ENCODE measurements at regions not wholly inside any gene's neighbourhood (a gene's known extent, or its start where the extent isn't known, plus 50 kb on each side); places are given as distances from the start of the nearest gene placed in this dataset.

- DNase-seq (ENCODE audit: low read depth in 3 of 3): no peak
These were observed 83.8 kb downstream of the AXIN2 start for GRCh38 chr17:65477600-65477999.

- DNase-seq (ENCODE audit: low read depth in 3 of 3): no peak
These were observed 86.8 kb downstream of the AXIN2 start for GRCh38 chr17:65474660-65475059.

GRCh38 chr17:65473985-65474384 lies 87.5 kb downstream of the AXIN2 start:
- DNase-seq (ENCODE audit: low read depth in 3 of 3): no peak

GRCh38 chr17:65473363-65473762 lies 88.1 kb downstream of the AXIN2 start:
- no peak for DNase-seq (ENCODE audit: low read depth in 3 of 3)

- no peak for DNase-seq (ENCODE audit: low read depth in 3 of 3)
These were observed 88.7 kb downstream of the AXIN2 start for GRCh38 chr17:65472666-65473309.

- DNase-seq (ENCODE audit: low read depth in 3 of 3): no peak
These were observed 90.7 kb downstream of the AXIN2 start for GRCh38 chr17:65470783-65471182.

GRCh38 chr17:65468321-65468720 lies 93.1 kb downstream of the AXIN2 start:
- no peak for DNase-seq (ENCODE audit: low read depth in 3 of 3)

- no peak for DNase-seq (ENCODE audit: low read depth in 3 of 3)
These were observed 94.3 kb downstream of the AXIN2 start for GRCh38 chr17:65467156-65467555.

- DNase-seq (ENCODE audit: low read depth in 3 of 3): no peak
These were observed 94.9 kb downstream of the AXIN2 start for GRCh38 chr17:65466547-65466946.

- DNase-seq (ENCODE audit: low read depth in 3 of 3): no peak
These were observed 98.2 kb downstream of the AXIN2 start for GRCh38 chr17:65463242-65463641.

- DNase-seq (ENCODE audit: low read depth in 3 of 3): no peak
These were observed 101.6 kb downstream of the AXIN2 start for GRCh38 chr17:65459677-65460347.

GRCh38 chr17:65457635-65458257 lies 103.7 kb downstream of the AXIN2 start:
- DNase-seq (ENCODE audit: low read depth in 3 of 3): no peak

- DNase-seq (ENCODE audit: low read depth in 3 of 3): no peak
These were observed 104.3 kb downstream of the AXIN2 start for GRCh38 chr17:65457183-65457582.

- no peak for DNase-seq (ENCODE audit: low read depth in 3 of 3)
These were observed 104.9 kb downstream of the AXIN2 start for GRCh38 chr17:65456368-65457151.

- DNase-seq (ENCODE audit: low read depth in 3 of 3): no peak
These were observed 105.5 kb downstream of the AXIN2 start for GRCh38 chr17:65455972-65456343.

- DNase-seq (ENCODE audit: low read depth in 3 of 3): no peak
These were observed 106.1 kb downstream of the AXIN2 start for GRCh38 chr17:65455154-65455971.

- no peak for DNase-seq (ENCODE audit: low read depth in 3 of 3)
These were observed 108.1 kb downstream of the AXIN2 start for GRCh38 chr17:65453204-65453931.

- DNase-seq (ENCODE audit: low read depth in 3 of 3): no peak
These were observed 112.0 kb downstream of the AXIN2 start for GRCh38 chr17:65449495-65449894.

- no peak for DNase-seq (ENCODE audit: low read depth in 3 of 3)
These were observed 113.6 kb downstream of the AXIN2 start for GRCh38 chr17:65447823-65448222.

- no peak for DNase-seq (ENCODE audit: low read depth in 3 of 3)
These were observed 114.5 kb downstream of the AXIN2 start for GRCh38 chr17:65446838-65447526.
